A673 (cell line): ENCODE measurements at regions not wholly inside any gene's neighbourhood (a gene's known extent, or its start where the extent isn't known, plus 50 kb on each side); places are given as distances from the start of the nearest gene placed in this dataset.

Source experiments
- BruUV-seq: library from RNA; stranded (reverse); fragments of 400-500 nt; replicated peaks from 2 replicates; lab custom pipeline; 2021; lab: Mats Ljungman, UMichigan
- CTCF ChIA-PET: fragments of 300-600 bp; sonication (Branson Sonifier 250); formaldehyde crosslinking; loops from one replicate; lab custom pipeline; 2022; ENCODE audit warnings: antibody characterized with exemption; lab: Charles Lee
- POLR2A ChIA-PET: fragments of 300-600 bp; sonication (Branson Sonifier 250); formaldehyde crosslinking; loops from one replicate; lab custom pipeline; 2022; ENCODE audit warnings: antibody characterized with exemption; ENCODE audit not compliant: low non-redundant PET; lab: Charles Lee
- DNase-seq: peaks from one replicate; pipeline ENCODE4 v3.0.0-alpha.2; 2015; ENCODE audit warnings: low spot score
- H3K27ac ChIP-seq: fragments of 200-600 bp; sonication (generic); 2 replicates; pipeline ENCODE4 v1.5.1; 2016; ENCODE audit warnings: mixed run types, low read depth, mild to moderate bottlenecking, mixed read lengths, antibody characterized with exemption, low read length; ENCODE audit not compliant: poor library complexity, severe bottlenecking
- H3K27me3 ChIP-seq: fragments of 200-600 bp; sonication (generic); replicated peaks from 2 replicates; pipeline ENCODE4 v1.6.1; 2017; ENCODE audit warnings: mixed run types, low read depth, mild to moderate bottlenecking, mixed read lengths, antibody characterized with exemption, low read length; ENCODE audit not compliant: insufficient read depth, poor library complexity
- H3K36me3 ChIP-seq: fragments of 200-600 bp; sonication (generic); 2 replicates; pipeline ENCODE4 v1.6.1; 2016; ENCODE audit warnings: mixed run types, mild to moderate bottlenecking, mixed read lengths, antibody characterized with exemption, low read length; ENCODE audit not compliant: insufficient read depth, poor library complexity, severe bottlenecking
- H3K4me1 ChIP-seq: fragments of 200-600 bp; sonication (generic); 2 replicates; pipeline ENCODE4 v1.6.1; 2017; ENCODE audit warnings: mixed run types, mild to moderate bottlenecking, mixed read lengths, antibody characterized with exemption, low read length; ENCODE audit not compliant: insufficient read depth, poor library complexity, severe bottlenecking
- H3K4me3 ChIP-seq: fragments of 200-600 bp; sonication (generic); 2 replicates; pipeline ENCODE4 v1.5.1; 2016; ENCODE audit warnings: low read depth, mixed run types, mild to moderate bottlenecking, mixed read lengths, low read length; ENCODE audit not compliant: poor library complexity, severe bottlenecking
- H3K9me3 ChIP-seq: fragments of 200-600 bp; sonication (generic); 2 replicates; pipeline ENCODE4 v1.6.1; 2016; ENCODE audit warnings: mixed run types, low read depth, mild to moderate bottlenecking, mixed read lengths, antibody characterized with exemption, low read length; ENCODE audit not compliant: poor library complexity, severe bottlenecking
- CTCF ChIP-seq: fragments of 300-800, 200-600 bp; sonication (generic); conservative IDR thresholded peaks from 2 replicates; pipeline ENCODE4 v1.5.1; 2017; ENCODE audit warnings: low read depth, mild to moderate bottlenecking, antibody characterized with exemption, low read length, moderate library complexity, mixed read lengths
- EZH2 ChIP-seq: fragments of 200-600 bp; sonication (generic); IDR thresholded peaks from 2 replicates; pipeline ENCODE4 v1.6.1; 2017; ENCODE audit warnings: borderline replicate concordance, low read depth, mild to moderate bottlenecking, mixed read lengths, antibody characterized with exemption, low read length; ENCODE audit not compliant: poor library complexity, severe bottlenecking
- intact Hi-C: fragments of 100-400 bp; cut with micrococcal nuclease; formaldehyde crosslinking; loops from one replicate; pipeline ENCODE4 v1.10.0; 2022; ENCODE audit not compliant: unreplicated experiment

- no peak overlapping the region for H3K4me3 ChIP-seq
- H3K27me3 ChIP-seq: peaks cover 7% of the 10 kb centered on the region
- no peaks in the 10 kb centered on the region for H3K36me3 ChIP-seq
- no TSS peak for BruUV-seq
- TF ChIP-seq CTCF (no peak), EZH2 (no peak)
- H3K9me3 ChIP-seq: no peaks in the 10 kb centered on the region
- CTCF ChIA-PET: no interaction called here
- intact Hi-C loops: no loop called here
- no peak for DNase-seq
- H3K4me1 ChIP-seq: peaks cover 15% of the 10 kb centered on the region
- POLR2A ChIA-PET: no interaction called here
- H3K27ac ChIP-seq: no peak overlapping the region
Observed at GRCh38 chr13:23513455-23513854, 56.8 kb upstream of the TNFRSF19 start.

- no TSS peak for BruUV-seq
- H3K4me1 ChIP-seq: peaks cover 15% of the 10 kb centered on the region
- no peak for TF ChIP-seq CTCF
- TF ChIP-seq EZH2: no peak
- ChIA-PET POLR2A (no interaction called here), CTCF (no interaction called here)
- intact Hi-C loops: no loop called here
- H3K27ac ChIP-seq: no peak overlapping the region
- no peaks in the 10 kb centered on the region for H3K9me3 ChIP-seq
- DNase-seq: no peak
- no peaks in the 10 kb centered on the region for H3K36me3 ChIP-seq
- peaks cover 7% of the 10 kb centered on the region for H3K27me3 ChIP-seq
- no peak overlapping the region for H3K4me3 ChIP-seq
Observed at GRCh38 chr13:23514076-23514475, 56.1 kb upstream of the TNFRSF19 start.

- CTCF ChIA-PET: no interaction called here
- TF ChIP-seq CTCF: no peak
- no peak for TF ChIP-seq EZH2
- H3K4me1 ChIP-seq: peaks cover 13% of the 10 kb centered on the region
- peaks cover 7% of the 10 kb centered on the region for H3K27me3 ChIP-seq
- BruUV-seq: no TSS peak
- H3K27ac ChIP-seq: no peak overlapping the region
- POLR2A ChIA-PET: no interaction called here
- no peak for DNase-seq
- no peaks in the 10 kb centered on the region for H3K9me3 ChIP-seq
- no peak overlapping the region for H3K4me3 ChIP-seq
- H3K36me3 ChIP-seq: no peaks in the 10 kb centered on the region
- intact Hi-C loops: no loop called here
Observed at GRCh38 chr13:23515116-23515515, 55.1 kb upstream of the TNFRSF19 start.
